ENCODE measurements at regions not wholly inside any gene's neighbourhood (a gene's known extent, or its start where the extent isn't known, plus 50 kb on each side); places are given as distances from the start of the nearest gene placed in this dataset.

DNA sequence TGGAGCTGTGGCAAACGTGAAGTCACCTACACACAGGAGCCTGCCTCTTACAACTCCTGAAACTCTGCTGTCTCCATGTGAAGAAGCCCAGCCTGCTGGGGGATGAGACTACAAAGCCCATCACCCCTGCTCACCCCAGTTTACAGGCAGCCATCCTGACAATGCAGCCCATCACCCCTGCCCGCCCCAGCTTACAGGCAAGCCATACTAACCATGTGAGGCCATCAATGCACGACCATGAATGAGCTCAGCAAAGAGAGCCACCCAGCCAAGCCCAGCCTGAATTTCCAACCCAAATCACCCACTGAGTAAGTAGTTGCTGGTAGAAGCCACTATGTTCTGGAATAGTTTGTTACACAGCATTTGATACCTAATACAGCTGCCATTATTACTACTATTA, 185.4 kb upstream of the NSMCE3 start:
- DNase-seq (ENCODE audit: low spot score), result no peak

DNA sequence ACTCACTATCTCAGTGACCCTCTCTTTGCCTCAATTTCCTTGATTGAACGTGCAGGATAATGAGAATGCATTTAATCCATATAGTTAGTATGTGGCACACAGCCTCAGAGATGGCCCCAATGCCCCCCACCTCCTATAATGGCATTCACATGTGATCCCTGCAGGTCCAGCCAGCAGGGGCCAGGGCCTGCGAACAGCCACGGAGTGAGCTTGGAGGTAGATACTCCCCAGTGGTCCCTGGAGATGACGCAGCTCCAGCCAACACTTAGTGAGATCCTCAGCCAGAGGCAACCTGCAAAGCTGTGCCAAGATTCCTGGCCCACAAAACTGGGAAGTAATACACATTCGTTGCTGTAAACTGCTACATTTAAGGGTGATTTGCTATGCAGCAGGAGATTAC, 184.9 kb upstream of the NSMCE3 start:
- no peak for DNase-seq (ENCODE audit: low spot score)

DNA sequence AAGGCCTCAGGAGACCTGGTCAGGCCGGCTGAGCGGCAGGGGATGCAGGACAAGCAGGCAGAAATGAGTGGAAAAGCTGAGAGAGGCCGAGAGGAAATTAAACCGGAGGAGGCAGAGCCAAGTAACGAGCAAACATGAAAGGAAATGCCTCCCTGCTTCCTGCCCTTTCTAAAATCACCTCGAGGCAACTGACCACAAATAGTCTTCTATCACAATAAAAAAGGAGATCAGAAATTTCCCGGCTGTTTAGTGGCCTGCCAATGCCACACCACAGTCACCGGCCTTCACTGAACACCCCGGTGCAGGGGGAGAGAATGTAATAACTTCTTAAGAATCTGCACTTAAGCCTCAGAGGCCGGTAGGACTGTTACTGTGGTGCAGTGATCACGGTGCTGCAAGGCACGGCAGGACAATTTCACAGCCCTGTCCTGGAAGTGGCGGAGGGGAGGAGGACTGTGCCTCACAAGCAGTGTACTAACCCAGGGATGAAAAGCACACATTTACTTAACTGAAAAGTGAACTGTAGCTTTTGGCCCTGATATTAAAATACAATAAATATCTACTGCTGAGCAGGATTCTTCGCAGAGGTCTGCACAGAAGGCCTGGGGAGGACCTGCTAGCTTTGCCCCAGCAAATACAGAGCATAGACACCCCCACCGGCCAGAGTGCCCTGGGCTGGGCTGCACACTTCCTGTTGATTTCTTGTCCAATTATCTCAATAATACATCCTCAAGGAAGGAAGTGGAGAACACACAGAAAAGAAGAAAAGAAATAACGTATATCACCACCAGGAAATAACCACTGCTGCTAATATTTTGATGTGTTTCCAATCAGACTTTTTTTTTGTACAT, 183.5 kb upstream of the NSMCE3 start:
- DNase-seq (ENCODE audit: low spot score), result no peak

DNA sequence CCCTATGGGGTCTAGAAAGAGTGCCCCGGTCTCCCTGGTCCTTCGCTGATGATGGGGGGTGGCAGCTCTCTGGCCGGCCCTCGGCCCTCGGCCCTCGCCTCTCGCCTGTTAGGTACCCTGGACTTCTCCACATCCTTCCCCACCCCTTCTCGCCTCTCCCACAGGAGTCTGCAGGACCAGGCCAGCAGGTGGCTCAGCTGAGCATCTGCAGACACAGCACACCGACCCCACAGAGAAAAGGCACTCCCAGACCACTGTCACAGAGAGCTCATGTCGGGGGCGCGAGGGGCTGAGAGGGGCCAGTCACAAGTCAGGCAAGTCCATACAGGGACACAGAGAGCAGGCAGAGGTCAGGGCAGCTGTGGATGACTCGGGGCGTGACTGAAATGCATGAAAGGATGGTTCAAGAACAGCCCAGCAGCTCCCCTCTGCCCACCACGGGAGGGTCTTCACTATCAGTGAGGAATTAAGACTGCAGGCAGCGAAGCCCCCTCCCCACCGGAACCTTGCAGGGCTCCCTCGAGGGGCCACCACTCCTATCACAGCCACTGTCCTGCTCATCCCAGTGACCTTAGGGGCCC, 181.7 kb upstream of the NSMCE3 start:
- no peak for DNase-seq (ENCODE audit: low spot score)

DNA sequence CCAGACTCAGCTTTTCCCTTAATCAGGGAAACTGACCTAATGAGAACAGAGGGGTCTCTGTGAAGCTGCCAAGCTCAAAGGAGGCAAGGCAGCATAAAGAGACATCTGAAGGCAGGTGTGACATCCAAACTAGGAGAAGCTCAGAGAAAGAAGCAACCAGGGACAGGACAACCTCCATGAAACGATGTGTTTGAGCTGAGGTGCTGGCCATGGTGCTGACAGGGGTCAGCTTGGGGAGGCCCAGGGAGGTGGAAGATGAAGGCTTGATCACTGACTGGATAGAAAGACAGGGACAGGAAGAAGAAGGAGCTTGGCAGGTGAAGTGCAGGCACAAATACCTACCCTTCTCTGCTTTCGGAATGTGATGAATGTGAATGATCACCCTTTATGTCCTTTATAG, 179.5 kb upstream of the NSMCE3 start:
- no peak for DNase-seq (ENCODE audit: low spot score)

DNA sequence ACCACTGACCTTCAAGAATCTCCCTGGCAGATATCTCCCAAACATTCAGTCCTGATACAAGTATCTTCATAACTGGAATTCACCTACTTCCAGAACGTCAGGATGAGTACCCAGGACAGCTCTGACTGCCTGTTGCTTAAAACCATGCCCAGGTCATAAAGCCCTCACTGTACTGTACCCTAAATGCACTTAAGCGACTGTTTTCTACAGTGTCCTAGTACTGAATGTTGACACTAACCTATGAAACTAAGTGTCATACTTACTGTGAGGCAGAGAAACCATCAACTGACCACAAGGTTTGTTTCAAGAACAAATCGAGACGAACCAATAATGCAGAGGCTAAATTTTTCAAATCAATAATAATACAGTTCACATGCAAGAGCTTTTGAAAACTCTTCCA, 178.7 kb upstream of the NSMCE3 start:
- no peak for DNase-seq (ENCODE audit: low spot score)

DNA sequence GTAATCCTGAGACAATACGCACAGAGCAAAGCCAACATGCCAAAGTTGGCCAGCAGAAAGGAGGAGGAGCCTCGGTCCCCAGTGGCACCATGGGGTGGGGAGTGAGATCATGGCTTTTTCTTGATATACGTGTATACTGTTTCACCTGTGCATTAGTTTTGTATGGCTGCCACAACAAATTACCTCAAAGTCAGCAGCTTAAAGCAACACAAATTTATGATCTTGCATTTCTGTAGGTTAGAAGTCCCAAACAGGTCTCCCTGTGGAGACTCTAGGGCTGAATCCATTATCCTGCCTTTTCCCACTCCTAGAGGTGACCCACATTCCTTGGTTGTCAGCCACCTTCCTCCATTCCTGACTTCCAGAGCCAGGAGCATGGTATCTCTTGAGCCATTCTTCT, 176.9 kb upstream of the NSMCE3 start:
- no peak for DNase-seq (ENCODE audit: low spot score)

DNA sequence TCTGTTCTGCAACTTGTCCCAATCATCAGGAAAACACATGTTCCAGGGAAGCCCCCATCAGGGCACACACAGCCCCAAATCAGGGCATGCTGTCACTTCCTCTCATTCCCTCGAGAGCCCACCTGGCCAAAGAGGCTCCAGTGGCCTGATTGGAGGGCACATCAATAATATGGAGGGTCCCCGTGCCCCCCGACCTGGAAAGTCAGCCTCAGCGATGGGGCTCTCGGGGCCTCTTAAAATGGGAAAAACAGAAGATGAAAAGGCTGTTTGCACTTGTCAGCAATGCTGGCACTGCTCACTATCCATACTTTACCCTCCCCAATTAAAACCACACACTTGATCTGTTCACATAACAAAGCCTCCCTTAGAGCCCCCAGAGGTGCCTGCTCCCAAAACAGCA, 172.9 kb upstream of the NSMCE3 start:
- DNase-seq (ENCODE audit: low spot score), result no peak

DNA sequence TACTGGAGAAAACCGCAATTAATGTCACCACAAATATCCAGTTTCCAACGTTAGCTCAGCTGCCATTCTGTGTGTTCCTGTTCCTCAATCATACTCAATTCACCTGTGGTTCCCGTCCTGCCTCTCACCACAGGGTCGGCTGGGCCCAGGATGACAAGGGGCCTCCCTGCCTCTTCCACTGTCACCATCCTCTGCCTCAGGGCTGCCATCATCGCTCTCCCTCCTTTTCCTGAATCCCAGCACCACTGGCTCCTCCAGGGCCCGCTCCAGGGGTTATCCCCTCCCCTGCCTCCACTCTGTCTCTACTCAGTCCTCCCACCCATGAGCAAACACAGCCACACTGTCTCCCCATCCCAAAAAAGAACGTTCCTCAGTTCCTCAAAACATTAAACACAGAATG, 170.9 kb upstream of the NSMCE3 start:
- DNase-seq (ENCODE audit: low spot score), result no peak

DNA sequence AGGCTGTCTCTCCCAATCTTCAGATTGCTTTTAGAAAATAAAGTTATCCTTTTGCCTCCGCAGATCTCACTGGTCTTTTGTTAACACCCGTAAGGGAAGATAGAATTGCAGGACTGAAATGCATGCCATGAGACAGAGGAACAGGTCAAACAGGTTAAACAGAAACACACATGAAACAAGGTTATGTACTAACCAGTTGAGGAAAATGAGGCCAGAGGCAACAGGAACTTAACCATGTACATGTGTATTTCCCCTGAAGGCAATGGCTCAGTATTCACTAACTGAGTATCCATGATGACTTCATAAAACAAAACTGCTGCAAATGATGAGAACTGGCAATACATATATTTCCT, 169.1 kb upstream of the NSMCE3 start:
- no peak for DNase-seq (ENCODE audit: low spot score)

DNA sequence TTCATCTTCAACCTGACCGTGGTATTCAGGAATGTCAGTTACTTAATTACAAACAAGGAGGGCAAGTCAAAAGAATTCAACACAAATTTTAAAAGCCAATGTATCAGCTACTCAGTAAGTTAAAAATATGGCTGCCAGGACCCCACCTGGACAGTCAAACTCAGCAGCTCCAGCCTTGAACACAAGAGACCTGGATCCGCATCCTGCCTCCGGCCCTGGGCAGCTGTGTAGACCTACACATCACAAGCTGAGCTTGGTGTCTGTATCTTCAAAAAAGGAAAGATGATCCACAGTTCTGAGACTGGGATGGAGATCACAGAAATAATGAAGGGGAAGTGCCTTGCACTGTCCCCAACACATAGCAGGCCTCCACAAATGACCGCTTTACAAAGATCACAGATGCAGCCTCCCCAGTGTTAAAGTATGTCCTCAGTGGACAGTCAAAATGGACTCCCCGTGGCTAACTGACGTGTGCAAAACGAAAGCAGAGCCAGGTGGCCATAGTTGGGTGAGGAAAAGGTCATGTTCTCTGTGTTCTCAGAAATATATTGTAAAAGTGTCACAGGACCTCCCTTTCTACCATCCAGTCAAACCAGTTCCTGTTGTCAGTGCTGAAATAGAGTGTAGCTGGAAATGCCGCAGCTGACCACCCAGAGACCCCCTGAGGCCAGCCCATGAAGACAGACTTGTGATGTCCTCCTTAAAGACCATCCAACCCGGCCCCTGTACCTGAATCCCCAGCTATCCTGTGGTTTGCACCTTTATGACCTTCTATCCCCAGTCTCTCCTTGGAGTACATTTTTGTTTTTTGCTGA, 168.5 kb upstream of the NSMCE3 start:
- DNase-seq (ENCODE audit: low spot score), result no peak

DNA sequence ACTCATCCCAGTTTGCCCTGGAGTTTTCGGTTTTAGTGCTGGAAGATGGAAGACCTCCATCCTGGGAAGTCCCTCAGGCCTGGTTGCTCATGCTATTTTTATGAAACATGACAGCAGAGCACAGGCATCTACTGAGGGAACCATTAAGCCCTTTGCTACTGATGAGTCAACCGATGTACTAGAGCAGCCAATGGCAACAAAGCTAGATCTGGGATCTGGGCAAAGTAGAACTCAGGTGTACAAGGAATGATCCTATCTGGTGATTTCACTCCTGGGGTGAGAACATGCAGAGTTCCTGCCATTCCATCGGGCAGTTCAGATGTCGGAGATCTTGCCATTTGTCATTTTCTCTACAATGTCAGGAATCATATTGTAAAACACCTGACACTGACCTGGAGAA, 166.2 kb upstream of the NSMCE3 start:
- no peak for DNase-seq (ENCODE audit: low spot score)

DNA sequence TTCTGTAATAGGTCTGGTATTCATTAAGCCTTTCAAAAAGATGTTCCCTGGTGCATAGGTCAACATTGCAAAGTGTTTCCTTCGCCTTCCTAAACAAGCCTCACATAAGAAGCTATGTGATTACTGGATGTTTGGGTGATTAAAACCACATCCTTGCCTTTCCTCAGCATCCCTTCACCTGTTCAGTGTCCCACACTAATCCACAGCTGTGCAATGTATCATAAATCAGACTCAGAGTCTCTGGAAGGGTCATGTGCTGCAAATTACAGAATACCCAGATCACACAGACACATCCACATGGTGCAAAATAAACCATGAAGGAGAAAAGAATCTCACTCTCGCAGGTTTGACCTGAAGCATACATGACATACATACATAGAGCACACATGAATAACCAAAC, 164.7 kb upstream of the NSMCE3 start:
- no peak for DNase-seq (ENCODE audit: low spot score)

DNA sequence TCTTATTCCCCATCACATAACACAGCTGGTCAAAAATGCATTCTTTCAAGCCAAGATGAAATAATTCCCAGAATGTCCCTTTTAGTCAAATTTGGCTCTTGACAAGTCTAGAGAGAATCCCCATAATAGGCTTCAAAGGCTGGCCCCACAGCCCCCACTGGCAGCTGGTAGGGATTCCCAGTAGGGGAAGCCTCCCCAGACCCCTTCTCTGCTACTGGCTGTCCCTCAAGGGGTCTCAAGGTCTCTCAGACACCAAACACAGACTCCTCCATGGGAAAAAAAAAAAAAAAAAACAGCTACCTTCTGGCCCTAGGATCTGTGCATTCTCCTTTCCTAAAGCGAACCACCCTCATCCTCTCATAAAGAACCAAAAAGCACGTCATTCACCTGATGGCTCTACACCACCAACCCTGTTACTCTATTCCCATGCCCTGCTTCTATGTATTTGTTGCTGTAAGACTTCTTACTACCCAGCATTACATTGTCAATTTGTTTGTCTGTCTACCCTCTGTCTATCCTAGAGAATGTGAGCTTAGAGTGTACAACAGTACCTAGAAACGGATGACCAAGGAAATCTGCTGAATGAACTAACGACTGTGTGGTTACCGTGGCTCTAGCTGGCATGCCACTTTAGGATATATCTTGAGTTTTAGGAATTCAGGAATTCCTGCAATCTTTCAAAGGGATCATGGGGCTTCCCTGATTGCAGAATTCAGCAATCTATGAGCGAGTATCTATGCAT, 164.1 kb upstream of the NSMCE3 start:
- DNase-seq (ENCODE audit: low spot score), result no peak

DNA sequence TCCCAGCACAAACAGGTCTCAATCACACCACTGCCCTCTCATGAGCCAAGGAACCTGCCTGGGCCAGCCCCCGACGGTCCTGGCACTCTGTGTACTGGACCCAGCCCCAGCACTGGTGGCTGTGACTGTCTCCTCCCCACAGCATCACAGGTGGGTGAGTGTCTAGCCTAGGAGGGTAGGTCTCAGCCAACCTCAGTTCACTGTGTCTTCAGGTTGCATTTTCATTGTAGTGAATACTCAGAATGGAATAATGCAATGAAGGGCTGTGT, 163.4 kb upstream of the NSMCE3 start:
- no peak for DNase-seq (ENCODE audit: low spot score)

DNA sequence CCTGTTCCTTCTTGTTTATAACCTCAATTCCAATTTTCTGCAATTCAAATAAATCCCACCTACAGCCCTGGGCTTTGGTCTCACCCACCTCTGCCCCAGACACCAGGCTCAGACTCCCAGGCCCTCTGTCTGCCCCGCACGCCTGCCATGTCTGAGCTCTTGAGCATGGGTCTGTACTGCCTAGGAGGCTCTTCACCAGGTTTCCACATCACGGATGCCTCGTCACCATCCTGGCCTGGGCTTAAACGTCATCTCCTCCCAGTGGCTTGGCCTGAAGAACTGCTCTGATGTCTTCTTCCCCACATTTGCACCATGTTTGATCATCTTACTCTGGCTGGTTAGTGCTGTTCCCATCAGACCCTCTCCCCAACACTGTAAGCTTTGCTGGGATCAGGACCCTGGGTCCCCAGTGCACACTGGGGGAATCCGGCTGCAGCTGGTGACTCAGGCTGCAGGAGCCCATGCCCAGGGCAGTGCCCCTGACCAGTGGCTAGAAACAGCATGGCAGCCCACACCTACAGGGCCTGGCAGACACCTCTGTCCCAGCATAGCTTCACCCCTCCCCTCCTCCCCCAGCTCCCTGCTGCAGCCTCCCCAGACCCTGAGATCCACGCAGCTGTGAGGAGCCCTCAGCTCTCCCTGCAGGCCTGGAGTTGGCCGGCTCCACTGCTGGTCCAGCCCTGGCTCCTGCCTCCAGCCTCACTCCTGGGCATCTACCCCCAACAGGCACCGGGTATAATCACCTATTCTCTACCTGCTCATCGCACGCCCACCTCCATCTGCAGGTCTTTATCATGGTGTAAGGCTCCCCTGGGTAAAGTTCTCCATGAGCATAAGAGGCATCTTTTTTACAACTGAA, 162.8 kb upstream of the NSMCE3 start:
- no peak for DNase-seq (ENCODE audit: low spot score)

DNA sequence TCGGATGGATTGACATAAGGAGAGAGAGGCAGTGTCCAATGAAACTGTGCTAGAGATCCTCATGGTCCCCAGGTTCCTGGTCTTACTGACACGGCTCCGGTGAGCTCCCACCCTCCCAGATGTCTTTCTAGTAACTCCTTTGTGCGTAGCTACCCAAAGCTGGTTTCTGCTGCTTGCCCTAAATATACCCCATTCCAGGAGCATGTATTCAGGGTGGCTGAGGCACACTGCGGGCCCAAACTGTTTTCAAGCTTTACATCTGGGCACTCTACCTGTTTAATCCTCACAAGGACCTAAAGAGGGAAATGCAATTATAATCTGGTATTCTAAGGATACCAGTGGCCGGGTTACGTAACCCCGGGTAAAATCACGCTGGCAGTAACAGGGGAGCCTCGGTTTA, 161.2 kb upstream of the NSMCE3 start:
- DNase-seq (ENCODE audit: low spot score), result no peak

DNA sequence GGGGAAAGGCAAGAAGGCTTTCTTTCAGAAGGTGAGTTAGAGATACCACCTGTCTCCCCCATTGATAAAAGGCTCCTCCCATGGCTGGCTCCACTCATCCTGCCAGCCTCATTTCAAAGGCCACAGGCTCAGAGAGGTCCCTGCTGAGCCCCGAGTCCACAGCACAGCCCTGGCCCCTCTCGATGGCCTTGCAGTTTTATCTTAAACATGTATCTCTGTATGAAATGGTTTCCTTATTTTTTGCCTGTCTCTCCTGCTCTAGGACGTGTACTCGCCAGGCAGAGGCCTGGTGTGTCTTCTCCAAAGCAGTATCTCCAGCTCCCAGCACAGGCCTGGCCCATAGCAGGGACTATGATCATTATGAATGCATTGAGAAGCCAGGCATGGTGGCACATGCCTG, 160.5 kb upstream of the NSMCE3 start:
- DNase-seq (ENCODE audit: low spot score), result no peak

DNA sequence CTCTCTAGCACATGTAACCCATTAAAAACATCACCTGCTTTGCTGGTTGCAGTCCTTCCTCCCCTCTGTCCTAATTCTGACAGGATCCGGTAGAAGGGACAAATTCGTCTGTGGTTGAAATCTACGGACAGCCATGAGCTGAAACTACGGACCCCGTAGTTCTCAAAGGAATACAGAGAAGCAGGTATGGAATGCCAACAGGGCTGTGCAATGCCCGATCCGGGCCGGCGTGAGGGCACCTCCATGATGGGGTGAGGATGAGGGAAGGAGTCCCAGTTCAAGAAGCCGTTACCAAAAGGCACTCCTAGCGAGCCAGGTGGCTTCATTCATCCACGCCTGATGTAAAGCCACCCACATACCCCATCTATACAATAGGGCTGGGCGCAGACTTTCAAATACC, 160.0 kb upstream of the NSMCE3 start:
- DNase-seq (ENCODE audit: low spot score), result no peak

DNA sequence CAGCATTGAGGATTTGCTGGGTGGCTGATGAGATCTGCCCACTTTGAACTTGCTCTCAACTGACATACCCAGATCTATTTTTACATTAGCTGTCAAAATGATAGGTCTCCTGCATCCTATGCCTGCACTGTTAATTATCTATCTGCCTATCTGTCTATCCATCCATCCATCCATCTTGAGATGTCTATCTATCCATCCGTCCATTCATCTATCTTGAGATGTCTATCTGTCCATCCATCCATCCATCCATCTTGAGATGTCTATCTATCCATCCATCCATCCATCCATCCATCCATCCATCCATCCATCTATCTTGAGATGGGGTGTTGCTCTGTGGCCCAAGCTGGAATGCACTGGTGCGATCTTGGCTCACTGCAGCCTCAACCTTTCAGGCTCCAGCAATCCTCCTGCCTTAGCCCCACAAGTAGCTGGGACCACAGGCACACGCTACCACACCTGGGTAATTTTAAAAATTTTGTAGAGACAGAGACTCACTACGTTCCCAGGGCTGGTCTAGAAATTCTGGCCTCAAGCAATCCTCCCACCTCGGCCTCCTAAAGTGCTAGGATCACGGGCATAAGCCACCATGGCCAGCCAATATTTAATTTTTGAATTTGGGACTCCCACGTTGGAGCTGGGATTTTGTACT, 159.4 kb upstream of the NSMCE3 start:
- no peak for DNase-seq (ENCODE audit: low spot score)

DNA sequence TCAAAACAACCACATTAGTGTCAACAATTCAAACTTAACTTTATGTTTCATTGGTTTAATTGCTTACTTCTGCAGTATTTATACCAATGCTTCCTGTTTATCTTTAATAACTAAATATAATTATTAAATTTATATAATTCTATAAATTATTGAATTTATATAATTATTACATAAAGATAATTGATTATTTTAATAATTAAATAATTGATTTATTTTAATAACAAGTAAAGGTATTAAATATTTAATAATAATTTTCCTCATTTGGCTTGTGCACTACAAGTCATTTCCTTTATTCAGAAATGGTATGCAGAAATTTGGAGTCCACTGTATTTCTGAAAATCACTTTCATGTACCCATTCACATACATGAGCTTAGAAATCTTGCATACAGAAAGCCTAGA, 156.2 kb upstream of the NSMCE3 start:
- no peak for DNase-seq (ENCODE audit: low spot score)
